GM23338 (cell line): ENCODE measurements at regions not wholly inside any gene's neighbourhood (a gene's known extent, or its start where the extent isn't known, plus 50 kb on each side); places are given as distances from the start of the nearest gene placed in this dataset.

ENCODE experiments used
- ATAC-seq: fragments of 200-7000 bp; cut with Tn5 transposase; 3 replicates; pipeline ENCODE4 v1.9.1; 2020
- DNase-seq: peaks from one replicate; pipeline ENCODE4 v3.0.0-alpha.2; 2015; ENCODE audit warnings: low spot score
- H2AFZ ChIP-seq: fragments of 200-600 bp; sonication (generic); 2 replicates; pipeline ENCODE4 v1.8.0; 2016; ENCODE audit warnings: antibody characterized with exemption, mild to moderate bottlenecking, moderate library complexity
- H3F3A ChIP-seq: fragments of 200-600 bp; sonication (generic); replicated peaks from 2 replicates; pipeline ENCODE4 v1.8.0; 2017; ENCODE audit warnings: antibody characterized with exemption, mixed run types, low read depth
- H3K27ac ChIP-seq: fragments of 200-600 bp; sonication (generic); 2 replicates; pipeline ENCODE4 v1.6.1; 2016; ENCODE audit warnings: low read depth
- H3K27me3 ChIP-seq: fragments of 200-600 bp; sonication (generic); 2 replicates; pipeline ENCODE4 v1.8.0; 2016; ENCODE audit warnings: mild to moderate bottlenecking, mixed run types, moderate library complexity; ENCODE audit not compliant: insufficient read depth
- H3K36me3 ChIP-seq: fragments of 200-600 bp; sonication (generic); 2 replicates; pipeline ENCODE4 v1.8.0; 2016; ENCODE audit warnings: mild to moderate bottlenecking; ENCODE audit not compliant: insufficient read depth
- H3K4me1 ChIP-seq: fragments of 200-600 bp; sonication (generic); 2 replicates; pipeline ENCODE4 v1.8.0; 2016; ENCODE audit warnings: mild to moderate bottlenecking, moderate library complexity; ENCODE audit not compliant: insufficient read depth
- H3K4me2 ChIP-seq: fragments of 200-600 bp; sonication (generic); 2 replicates; pipeline ENCODE4 v1.7.1; 2017; ENCODE audit warnings: mixed run types
- H3K4me3 ChIP-seq: fragments of 200-600 bp; sonication (generic); 2 replicates; pipeline ENCODE4 v1.6.1; 2016; ENCODE audit warnings: mixed run types
- H3K79me2 ChIP-seq: fragments of 200-600 bp; sonication (generic); replicated peaks from 2 replicates; pipeline ENCODE4 v1.8.0; 2017; ENCODE audit warnings: mild to moderate bottlenecking; ENCODE audit not compliant: insufficient read depth
- H3K9me2 ChIP-seq: fragments of 200-600 bp; sonication (generic); 2 replicates; pipeline ENCODE4 v1.8.0; 2017; ENCODE audit not compliant: insufficient read depth
- H4K20me1 ChIP-seq: fragments of 200-600 bp; sonication (generic); replicated peaks from 2 replicates; pipeline ENCODE4 v1.8.0; 2017; ENCODE audit warnings: mild to moderate bottlenecking; ENCODE audit not compliant: insufficient read depth
- H3K27ac Mint-ChIP-seq: 2 replicates; pipeline ENCODE4 v1.8.0; 2020; ENCODE audit warnings: inconsistent platforms, mild to moderate bottlenecking, moderate library complexity, mixed read lengths
- H3K27me3 Mint-ChIP-seq: 3 replicates; pipeline ENCODE4 v1.8.0; 2022; ENCODE audit warnings: low read depth, mild to moderate bottlenecking, moderate library complexity, mixed read lengths, inconsistent platforms; ENCODE audit not compliant: insufficient read depth, poor library complexity
- H3K36me3 Mint-ChIP-seq: 3 replicates; pipeline ENCODE4 v1.8.0; 2021; ENCODE audit warnings: low read depth, mild to moderate bottlenecking, inconsistent platforms, moderate library complexity, mixed read lengths
- H3K4me1 Mint-ChIP-seq: 3 replicates; pipeline ENCODE4 v1.8.0; 2020; ENCODE audit warnings: mild to moderate bottlenecking, inconsistent platforms, mixed read lengths
- H3K4me3 Mint-ChIP-seq: 3 replicates; pipeline ENCODE4 v1.8.0; 2021; ENCODE audit warnings: moderate library complexity, mild to moderate bottlenecking, inconsistent platforms, mixed read lengths
- H3K9me3 Mint-ChIP-seq: 3 replicates; pipeline ENCODE4 v1.8.0; 2020; ENCODE audit warnings: moderate library complexity, mild to moderate bottlenecking, inconsistent platforms, mixed read lengths
- CTCF ChIP-seq, 2 experiments: fragments of 200-600 bp in 1 of 2; sonication (generic) in 1 of 2; conservative IDR thresholded peaks; 2 replicates each; pipeline versions ENCODE4 v1.5.1 to v1.6.1; 2016 to 2017; ENCODE audit warnings: antibody characterized with exemption in 2 of 2, low read depth in 2 of 2, mild to moderate bottlenecking in 2 of 2, moderate library complexity in 1 of 2
- POLR2AphosphoS5 ChIP-seq: IDR thresholded peaks from 2 replicates; pipeline ENCODE4 v1.6.1; 2016; ENCODE audit warnings: antibody characterized with exemption, low read depth
- TF ChIP-seq, protein P1 (sequence below): fragments of 250-450 bp; sonication (Bioruptor Pico); IDR thresholded peaks from 2 replicates; pipeline ENCODE4 v1.5.0; 2020; ENCODE audit warnings: mild to moderate bottlenecking, moderate library complexity

DNA sequence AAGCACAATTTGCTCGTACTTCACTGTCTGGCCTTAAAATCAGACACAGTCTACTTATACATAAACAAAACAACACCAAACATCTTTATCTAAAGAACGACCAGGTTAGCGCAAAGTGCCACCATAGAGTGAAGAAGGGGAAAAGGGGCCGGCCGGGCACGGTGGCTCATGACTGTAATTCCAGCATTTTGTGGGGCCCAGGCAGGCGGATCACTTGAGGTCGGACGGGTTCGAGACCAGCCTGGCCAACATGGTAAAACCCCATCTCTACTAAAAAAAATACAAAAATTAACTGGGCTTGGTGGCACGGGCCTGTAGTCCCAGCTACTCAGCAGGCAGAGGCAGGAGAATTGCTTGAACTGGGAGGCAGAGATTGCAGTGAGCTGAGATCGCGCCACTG, 118.5 kb upstream of the RIOK3 start (continued):
- TF ChIP-seq, protein P1, sequence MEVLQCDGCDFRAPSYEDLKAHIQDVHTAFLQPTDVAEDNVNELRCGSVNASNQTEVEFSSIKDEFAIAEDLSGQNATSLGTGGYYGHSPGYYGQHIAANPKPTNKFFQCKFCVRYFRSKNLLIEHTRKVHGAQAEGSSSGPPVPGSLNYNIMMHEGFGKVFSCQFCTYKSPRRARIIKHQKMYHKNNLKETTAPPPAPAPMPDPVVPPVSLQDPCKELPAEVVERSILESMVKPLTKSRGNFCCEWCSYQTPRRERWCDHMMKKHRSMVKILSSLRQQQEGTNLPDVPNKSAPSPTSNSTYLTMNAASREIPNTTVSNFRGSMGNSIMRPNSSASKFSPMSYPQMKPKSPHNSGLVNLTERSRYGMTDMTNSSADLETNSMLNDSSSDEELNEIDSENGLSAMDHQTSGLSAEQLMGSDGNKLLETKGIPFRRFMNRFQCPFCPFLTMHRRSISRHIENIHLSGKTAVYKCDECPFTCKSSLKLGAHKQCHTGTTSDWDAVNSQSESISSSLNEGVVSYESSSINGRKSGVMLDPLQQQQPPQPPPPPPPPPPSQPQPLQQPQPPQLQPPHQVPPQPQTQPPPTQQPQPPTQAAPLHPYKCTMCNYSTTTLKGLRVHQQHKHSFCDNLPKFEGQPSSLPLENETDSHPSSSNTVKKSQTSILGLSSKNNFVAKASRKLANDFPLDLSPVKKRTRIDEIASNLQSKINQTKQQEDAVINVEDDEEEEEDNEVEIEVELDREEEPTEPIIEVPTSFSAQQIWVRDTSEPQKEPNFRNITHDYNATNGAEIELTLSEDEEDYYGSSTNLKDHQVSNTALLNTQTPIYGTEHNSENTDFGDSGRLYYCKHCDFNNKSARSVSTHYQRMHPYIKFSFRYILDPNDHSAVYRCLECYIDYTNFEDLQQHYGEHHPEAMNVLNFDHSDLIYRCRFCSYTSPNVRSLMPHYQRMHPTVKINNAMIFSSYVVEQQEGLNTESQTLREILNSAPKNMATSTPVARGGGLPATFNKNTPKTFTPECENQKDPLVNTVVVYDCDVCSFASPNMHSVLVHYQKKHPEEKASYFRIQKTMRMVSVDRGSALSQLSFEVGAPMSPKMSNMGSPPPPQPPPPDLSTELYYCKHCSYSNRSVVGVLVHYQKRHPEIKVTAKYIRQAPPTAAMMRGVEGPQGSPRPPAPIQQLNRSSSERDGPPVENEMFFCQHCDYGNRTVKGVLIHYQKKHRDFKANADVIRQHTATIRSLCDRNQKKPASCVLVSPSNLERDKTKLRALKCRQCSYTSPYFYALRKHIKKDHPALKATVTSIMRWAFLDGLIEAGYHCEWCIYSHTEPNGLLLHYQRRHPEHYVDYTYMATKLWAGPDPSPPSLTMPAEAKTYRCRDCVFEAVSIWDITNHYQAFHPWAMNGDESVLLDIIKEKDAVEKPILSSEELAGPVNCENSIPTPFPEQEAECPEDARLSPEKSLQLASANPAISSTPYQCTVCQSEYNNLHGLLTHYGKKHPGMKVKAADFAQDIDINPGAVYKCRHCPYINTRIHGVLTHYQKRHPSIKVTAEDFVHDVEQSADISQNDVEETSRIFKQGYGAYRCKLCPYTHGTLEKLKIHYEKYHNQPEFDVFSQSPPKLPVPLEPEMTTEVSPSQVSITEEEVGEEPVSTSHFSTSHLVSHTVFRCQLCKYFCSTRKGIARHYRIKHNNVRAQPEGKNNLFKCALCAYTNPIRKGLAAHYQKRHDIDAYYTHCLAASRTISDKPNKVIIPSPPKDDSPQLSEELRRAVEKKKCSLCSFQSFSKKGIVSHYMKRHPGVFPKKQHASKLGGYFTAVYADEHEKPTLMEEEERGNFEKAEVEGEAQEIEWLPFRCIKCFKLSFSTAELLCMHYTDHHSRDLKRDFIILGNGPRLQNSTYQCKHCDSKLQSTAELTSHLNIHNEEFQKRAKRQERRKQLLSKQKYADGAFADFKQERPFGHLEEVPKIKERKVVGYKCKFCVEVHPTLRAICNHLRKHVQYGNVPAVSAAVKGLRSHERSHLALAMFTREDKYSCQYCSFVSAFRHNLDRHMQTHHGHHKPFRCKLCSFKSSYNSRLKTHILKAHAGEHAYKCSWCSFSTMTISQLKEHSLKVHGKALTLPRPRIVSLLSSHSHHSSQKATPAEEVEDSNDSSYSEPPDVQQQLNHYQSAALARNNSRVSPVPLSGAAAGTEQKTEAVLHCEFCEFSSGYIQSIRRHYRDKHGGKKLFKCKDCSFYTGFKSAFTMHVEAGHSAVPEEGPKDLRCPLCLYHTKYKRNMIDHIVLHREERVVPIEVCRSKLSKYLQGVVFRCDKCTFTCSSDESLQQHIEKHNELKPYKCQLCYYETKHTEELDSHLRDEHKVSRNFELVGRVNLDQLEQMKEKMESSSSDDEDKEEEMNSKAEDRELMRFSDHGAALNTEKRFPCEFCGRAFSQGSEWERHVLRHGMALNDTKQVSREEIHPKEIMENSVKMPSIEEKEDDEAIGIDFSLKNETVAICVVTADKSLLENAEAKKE (CRISPR knock-in tag), result no peak
- no peak for TF ChIP-seq CTCF (conservative IDR thresholded peaks at IDR 0.05; ENCODE audit: low read depth in 2 of 2)
- no peak for TF ChIP-seq POLR2AphosphoS5

GRCh38 chr18:23336101-23336500, 117.0 kb upstream of the RIOK3 start:
- DNase-seq (no peak), ATAC-seq (no peak)
- Mint-ChIP-seq H3K9me3 (no peaks in the 10 kb centered on the region; the same call in 2 of the 3 replicates), H3K36me3 (no peaks in the 10 kb centered on the region), H3K27me3 (peaks cover 6% of the 10 kb centered on the region), H3K4me3 (no peak overlapping the region), H3K27ac (no peak overlapping the region), H3K4me1 (peaks cover 14% of the 10 kb centered on the region)
- Histone ChIP-seq H3K4me3 (no peak overlapping the region), H4K20me1 (no peaks in the 10 kb centered on the region), H3K27me3 (no peaks in the 10 kb centered on the region), H3K4me2 (no peak overlapping the region), H3K27ac (no peak overlapping the region), H3K9me2 (peaks cover 4% of the 10 kb centered on the region; the same call in 1 of the 2 replicates), H3F3A (0 out of 2 replicates have a peak, but pooled peaks cover 3% of the 10 kb centered on the region), H2AFZ (no peak overlapping the region), H3K4me1 (peaks cover 5% of the 10 kb centered on the region; the same call in 1 of the 2 replicates), H3K79me2 (no peaks in the 10 kb centered on the region), H3K36me3 (no peaks in the 10 kb centered on the region)
- TF ChIP-seq, protein P1 (CRISPR knock-in tag), result no peak
